H9 (cell line): ENCODE measurements at regions not wholly inside any gene's neighbourhood (a gene's known extent, or its start where the extent isn't known, plus 50 kb on each side); places are given as distances from the start of the nearest gene placed in this dataset.

ENCODE experiments used
- DNase-seq: peaks from one replicate; pipeline ENCODE4 v3.0.0-alpha.2; 2017
- H2AFZ ChIP-seq: one replicate; pipeline ENCODE4 v1.6.1; 2013; ENCODE audit warnings: mild to moderate bottlenecking, low read length, control low read depth, moderate library complexity
- H2AK5ac ChIP-seq: 2 replicates; pipeline ENCODE4 v1.6.1; 2013; ENCODE audit warnings: low read length, control low read depth, mixed read lengths; ENCODE audit not compliant: insufficient read length
- H2BK120ac ChIP-seq: one replicate; pipeline ENCODE4 v1.6.1; 2013; ENCODE audit warnings: low read depth, mild to moderate bottlenecking, low read length, control low read depth, inconsistent platforms; ENCODE audit not compliant: poor library complexity, severe bottlenecking
- H2BK12ac ChIP-seq: 2 replicates; pipeline ENCODE4 v1.6.1; 2013; ENCODE audit warnings: low read length, control low read depth, mixed read lengths, low read depth; ENCODE audit not compliant: insufficient read length
- H2BK15ac ChIP-seq: 2 replicates; pipeline ENCODE4 v1.6.1; 2013; ENCODE audit warnings: low read depth, low read length, control low read depth
- H2BK20ac ChIP-seq: one replicate; pipeline ENCODE4 v1.6.1; 2013; ENCODE audit warnings: low read depth, mild to moderate bottlenecking, low read length, control low read depth, inconsistent platforms; ENCODE audit not compliant: poor library complexity, severe bottlenecking
- H2BK5ac ChIP-seq: 2 replicates; pipeline ENCODE4 v1.6.1; 2013; ENCODE audit warnings: low read length, control low read depth, mixed read lengths; ENCODE audit not compliant: insufficient read length
- H3K14ac ChIP-seq: 2 replicates; pipeline ENCODE4 v1.6.1; 2013; ENCODE audit warnings: low read length, control low read depth; ENCODE audit not compliant: insufficient read depth
- H3K18ac ChIP-seq: 2 replicates; pipeline ENCODE4 v1.6.1; 2013; ENCODE audit warnings: low read depth, mild to moderate bottlenecking, mixed read lengths, low read length, control low read depth; ENCODE audit not compliant: insufficient read length
- H3K23ac ChIP-seq: 2 replicates; pipeline ENCODE4 v1.6.1; 2013; ENCODE audit warnings: low read length, control low read depth, mixed read lengths, low read depth; ENCODE audit not compliant: insufficient read length
- H3K23me2 ChIP-seq: 2 replicates; pipeline ENCODE4 v1.6.1; 2013; ENCODE audit warnings: low read depth, mild to moderate bottlenecking, mixed read lengths, low read length, control low read depth; ENCODE audit not compliant: insufficient read length, poor library complexity, severe bottlenecking
- H3K27ac ChIP-seq: 2 replicates; pipeline ENCODE4 v1.5.1; 2013; ENCODE audit warnings: low read length, control low read depth, mixed read lengths, low read depth; ENCODE audit not compliant: insufficient read length
- H3K27me3 ChIP-seq: 2 replicates; pipeline ENCODE4 v1.6.1; 2013; ENCODE audit warnings: low read length, control low read depth, inconsistent platforms; ENCODE audit not compliant: insufficient read depth
- H3K4ac ChIP-seq: 2 replicates; pipeline ENCODE4 v1.6.1; 2013; ENCODE audit warnings: low read depth, mild to moderate bottlenecking, control low read depth, inconsistent platforms, low read length, moderate library complexity
- H3K4me1 ChIP-seq: 2 replicates; pipeline ENCODE4 v1.6.1; 2013; ENCODE audit warnings: low read length, control low read depth, inconsistent platforms; ENCODE audit not compliant: insufficient read depth
- H3K4me2 ChIP-seq: 2 replicates; pipeline ENCODE4 v1.6.1; 2013; ENCODE audit warnings: low read length, control low read depth, mixed read lengths; ENCODE audit not compliant: insufficient read length, insufficient read depth
- H3K56ac ChIP-seq: 2 replicates; pipeline ENCODE4 v1.6.1; 2013; ENCODE audit warnings: low read depth, mild to moderate bottlenecking, mixed read lengths, low read length, control low read depth; ENCODE audit not compliant: insufficient read length
- H3K79me1 ChIP-seq: 2 replicates; pipeline ENCODE4 v1.6.1; 2013; ENCODE audit warnings: low read depth, mild to moderate bottlenecking, moderate library complexity, low read length, control low read depth, inconsistent platforms; ENCODE audit not compliant: insufficient read depth, poor library complexity, severe bottlenecking
- H3K79me2 ChIP-seq: 2 replicates; pipeline ENCODE4 v1.6.1; 2013; ENCODE audit warnings: low read length, control low read depth, inconsistent platforms; ENCODE audit not compliant: insufficient read depth
- H3K9ac ChIP-seq: 2 replicates; pipeline ENCODE4 v1.6.1; 2013; ENCODE audit warnings: low read length, control low read depth, mixed read lengths; ENCODE audit not compliant: insufficient read length; ENCODE audit errors: extremely low read depth
- H3K9me3 ChIP-seq: one replicate; pipeline ENCODE4 v1.6.1; 2013; ENCODE audit warnings: low read depth, low read length, inconsistent platforms; ENCODE audit not compliant: control insufficient read depth
- H3T11ph ChIP-seq: one replicate; pipeline ENCODE4 v1.6.1; 2013; ENCODE audit warnings: mild to moderate bottlenecking, low read length, control low read depth, inconsistent platforms
- H4K20me1 ChIP-seq: one replicate; pipeline ENCODE4 v1.6.1; 2013; ENCODE audit not compliant: control insufficient read depth, insufficient read length, insufficient read depth
- H4K5ac ChIP-seq: 2 replicates; pipeline ENCODE4 v1.6.1; 2013; ENCODE audit warnings: low read depth, mild to moderate bottlenecking, mixed read lengths, low read length, control low read depth; ENCODE audit not compliant: insufficient read length
- H4K8ac ChIP-seq: replicated peaks from 2 replicates; pipeline ENCODE4 v1.6.1; 2013; ENCODE audit warnings: low read length, control low read depth, mixed read lengths, low read depth; ENCODE audit not compliant: insufficient read length
- H4K91ac ChIP-seq: 2 replicates; pipeline ENCODE4 v1.6.1; 2013; ENCODE audit warnings: low read depth, mild to moderate bottlenecking, moderate library complexity, mixed read lengths, low read length, control low read depth; ENCODE audit not compliant: insufficient read length
- H3K27ac Mint-ChIP-seq, 3 experiments: 2 replicates in 2 of 3; 3 replicates in 1 of 3; pipeline ENCODE4 v1.8.0; 2020 to 2021; ENCODE audit warnings: mixed read lengths in 3 of 3, mild to moderate bottlenecking in 1 of 3, moderate library complexity in 1 of 3
- H3K27me3 Mint-ChIP-seq: 2 replicates; pipeline ENCODE4 v1.8.0; 2021; ENCODE audit warnings: low read depth, mild to moderate bottlenecking, moderate library complexity, mixed read lengths
- H3K36me3 Mint-ChIP-seq, 3 experiments: 2 replicates in 2 of 3; 3 replicates in 1 of 3; pipeline ENCODE4 v1.8.0; 2020 to 2021; ENCODE audit warnings: low read depth in 3 of 3, mixed read lengths in 3 of 3; ENCODE audit not compliant: insufficient read depth in 1 of 3
- H3K4me1 Mint-ChIP-seq, 2 experiments: 2 replicates each; pipeline ENCODE4 v1.8.0; 2020; ENCODE audit warnings: mixed read lengths in 2 of 2
- H3K4me3 Mint-ChIP-seq, 2 experiments: 2 replicates in 1 of 2; 3 replicates in 1 of 2; pipeline ENCODE4 v1.8.0; 2020 to 2021; ENCODE audit warnings: mild to moderate bottlenecking in 2 of 2, mixed read lengths in 2 of 2, moderate library complexity in 1 of 2
- H3K9me3 Mint-ChIP-seq, 2 experiments: 2 replicates in 1 of 2; 3 replicates in 1 of 2; pipeline ENCODE4 v1.8.0; 2020; ENCODE audit warnings: mild to moderate bottlenecking in 2 of 2, mixed read lengths in 2 of 2, moderate library complexity in 1 of 2
- CTCF ChIP-seq: fragments of 200-600 bp; sonication (generic); conservative IDR thresholded peaks from 3 replicates; pipeline ENCODE4 v1.8.0; 2021; ENCODE audit warnings: antibody characterized with exemption, mild to moderate bottlenecking
- WGBS: extraction: QIAGEN DNeasy Blood & Tissue Kit; methylation state at CpG from one replicate; pipeline ENCODE4 v1.1.7; 2013; ENCODE audit warnings: missing lambda C conversion rate, low lambda C conversion rate, mixed read lengths; ENCODE audit not compliant: insufficient read length; ENCODE audit errors: extremely low coverage; 5-methylcytosine and 5-hydroxymethylcytosine counted together

- no peak for DNase-seq
- H3K4me1 ChIP-seq, result peaks cover 2% of the 10 kb centered on the region; the same call in 1 of the 2 replicates
- Mint-ChIP-seq H3K36me3 (no peaks in the 10 kb centered on the region), H3K4me3 (no peak overlapping the region), H3K27me3 (peaks cover 8% of the 10 kb centered on the region), H3K4me1 (peaks cover 12% of the 10 kb centered on the region in 2 experiments), H3K9me3 (no peaks in the 10 kb centered on the region; a peak in 1 of 5 replicates), H3K27ac (peak overlapping the region in 1 of 3 experiments; percentile 63; a peak in 1 of 7 replicates)
- H2BK5ac ChIP-seq, result no peak overlapping the region
- no peak overlapping the region for H4K8ac ChIP-seq
- H3K9ac ChIP-seq, result no peak overlapping the region
- no peaks in the 10 kb centered on the region for H3K9me3 ChIP-seq
- H3T11ph ChIP-seq, result no peak overlapping the region
- no peaks in the 10 kb centered on the region for H3K79me2 ChIP-seq
- no peak overlapping the region for H3K18ac ChIP-seq
- H2BK120ac ChIP-seq, result no peak overlapping the region
- H2BK15ac ChIP-seq, result no peak overlapping the region
- H3K79me1 ChIP-seq, result no peaks in the 10 kb centered on the region
- H4K20me1 ChIP-seq, result no peaks in the 10 kb centered on the region
- H2BK20ac ChIP-seq, result no peak overlapping the region
- no peak overlapping the region for H2AK5ac ChIP-seq
- no peak overlapping the region for H3K56ac ChIP-seq
- H3K14ac ChIP-seq, result no peak overlapping the region
- H3K23me2 ChIP-seq, result no peaks in the 10 kb centered on the region
- no peak overlapping the region for H3K4ac ChIP-seq
- no CpG with 5 or more reads among the region's 4 CpGs for WGBS
- no peak overlapping the region for H4K5ac ChIP-seq
- H3K27ac ChIP-seq, result no peak overlapping the region
- H3K4me2 ChIP-seq, result no peak overlapping the region
- H3K23ac ChIP-seq, result no peak overlapping the region
- no peaks in the 10 kb centered on the region for H3K27me3 ChIP-seq
- no peak overlapping the region for H2AFZ ChIP-seq
- no peak for TF ChIP-seq CTCF
- no peak overlapping the region for H2BK12ac ChIP-seq
- no peak overlapping the region for H4K91ac ChIP-seq
Measured at GRCh38 chr2:128560718-128561117, 242.1 kb upstream of the HS6ST1 start.
